Gastroesophageal sphincter (tissue), 4 donors: ENCODE measurements at regions not wholly inside any gene's neighbourhood (a gene's known extent, or its start where the extent isn't known, plus 50 kb on each side); places are given as distances from the start of the nearest gene placed in this dataset.

Experiments
- ATAC-seq: fragments of 150-250 bp; one replicate; pipeline ENCODE4 v1.9.1; 2016; ENCODE audit warnings: mild to moderate bottlenecking, moderate library complexity
- H3K27ac ChIP-seq, 4 donors: fragments of 200-600 bp; sonication (generic) in 3 of 4; 1 replicate in 3 of 4; 2 replicates in 1 of 4; pipeline ENCODE4 v1.5.1; 2016 to 2019
- H3K27me3 ChIP-seq: fragments of 200-600 bp; sonication (generic); one replicate; pipeline ENCODE4 v1.5.1; 2019
- H3K36me3 ChIP-seq, 2 donors: fragments of 200-600 bp; sonication (generic); one replicate each; pipeline ENCODE4 v1.5.1; 2019; ENCODE audit warnings: control low read depth in 1 of 2
- H3K4me1 ChIP-seq, 3 donors: fragments of 200-600 bp; sonication (generic); 1 replicate in 2 of 3; 2 replicates in 1 of 3; pipeline ENCODE4 v1.5.1; 2016 to 2019; ENCODE audit warnings: control low read depth in 2 of 3
- H3K4me3 ChIP-seq, 2 donors: fragments of 200-600 bp; sonication (generic); one replicate each; pipeline ENCODE4 v1.5.1; 2019; ENCODE audit warnings: mild to moderate bottlenecking in 1 of 2, moderate library complexity in 1 of 2
- H3K9me3 ChIP-seq, 3 donors: fragments of 200-600 bp; sonication (generic); one replicate each; pipeline ENCODE4 v1.5.1; 2017 to 2019; ENCODE audit warnings: control low read depth in 2 of 3
- EP300 ChIP-seq: sonication (generic); formaldehyde crosslinking; IDR thresholded peaks from one replicate; pipeline ENCODE4 v1.6.1; 2017; ENCODE audit warnings: antibody characterized with exemption, mild to moderate bottlenecking
- POLR2A ChIP-seq, 2 donors: fragments of 450-650 bp; IDR thresholded peaks; one replicate each; pipeline ENCODE4 v1.6.1; 2017; ENCODE audit warnings: antibody characterized with exemption in 2 of 2, mild to moderate bottlenecking in 2 of 2, moderate library complexity in 1 of 2
- POLR2AphosphoS5 ChIP-seq: sonication (generic); formaldehyde crosslinking; IDR thresholded peaks from one replicate; pipeline ENCODE4 v1.6.1; 2017; ENCODE audit warnings: antibody characterized with exemption
- WGBS, 2 donors: methylation state at CpG; one replicate each; pipeline ENCODE4 v1.1.5; 2018; ENCODE audit warnings: low coverage in 1 of 2; 5-methylcytosine and 5-hydroxymethylcytosine counted together
- TF ChIP-seq, protein P1 (sequence below), 4 experiments: fragments of 200-600 bp in 2 of 4; fragments of 450-650 bp in 2 of 4; sonication (generic) in 1 of 4; IDR thresholded peaks; one replicate each; pipeline ENCODE4 v1.5.1; 2017 to 2019; ENCODE audit warnings: antibody characterized with exemption in 4 of 4, mild to moderate bottlenecking in 2 of 4, moderate library complexity in 2 of 4

DNA sequence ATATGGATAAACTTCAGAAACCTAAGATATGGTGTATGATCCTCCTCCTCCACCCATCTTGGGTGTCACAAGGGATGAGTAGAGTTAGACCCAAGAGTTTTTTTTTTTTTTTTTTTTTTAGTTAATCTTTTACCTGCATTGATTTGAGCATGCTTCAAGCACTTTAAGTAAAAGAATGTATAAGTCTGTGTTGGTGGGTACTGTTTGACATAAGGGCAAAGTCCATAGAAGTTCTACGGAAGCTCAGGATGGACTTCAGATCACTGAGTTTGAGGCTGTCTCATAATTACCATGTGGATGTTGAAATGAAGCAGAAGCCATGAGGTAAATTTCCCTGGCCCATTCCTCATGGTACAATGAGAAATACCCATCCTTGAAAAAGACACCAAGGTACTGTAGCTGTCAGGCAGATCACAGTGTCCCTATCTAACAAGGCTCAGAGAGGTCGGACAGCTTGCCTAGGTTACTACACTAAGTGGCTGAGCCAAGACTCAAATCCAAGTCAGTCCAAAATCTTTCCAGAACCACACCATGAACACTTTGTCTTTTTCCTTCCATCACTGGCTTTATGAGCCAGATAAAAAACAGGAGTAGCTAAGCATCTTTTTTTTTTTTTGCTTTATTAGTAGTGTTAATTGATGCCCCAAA is 962.8 kb downstream of the CDH11 start:
- no peaks in the 10 kb centered on the region for H3K4me1 ChIP-seq
- ATAC-seq = no peak
- H3K27ac ChIP-seq = no peak overlapping the region
- no peaks in the 10 kb centered on the region for H3K36me3 ChIP-seq
- TF ChIP-seq, protein P1, sequence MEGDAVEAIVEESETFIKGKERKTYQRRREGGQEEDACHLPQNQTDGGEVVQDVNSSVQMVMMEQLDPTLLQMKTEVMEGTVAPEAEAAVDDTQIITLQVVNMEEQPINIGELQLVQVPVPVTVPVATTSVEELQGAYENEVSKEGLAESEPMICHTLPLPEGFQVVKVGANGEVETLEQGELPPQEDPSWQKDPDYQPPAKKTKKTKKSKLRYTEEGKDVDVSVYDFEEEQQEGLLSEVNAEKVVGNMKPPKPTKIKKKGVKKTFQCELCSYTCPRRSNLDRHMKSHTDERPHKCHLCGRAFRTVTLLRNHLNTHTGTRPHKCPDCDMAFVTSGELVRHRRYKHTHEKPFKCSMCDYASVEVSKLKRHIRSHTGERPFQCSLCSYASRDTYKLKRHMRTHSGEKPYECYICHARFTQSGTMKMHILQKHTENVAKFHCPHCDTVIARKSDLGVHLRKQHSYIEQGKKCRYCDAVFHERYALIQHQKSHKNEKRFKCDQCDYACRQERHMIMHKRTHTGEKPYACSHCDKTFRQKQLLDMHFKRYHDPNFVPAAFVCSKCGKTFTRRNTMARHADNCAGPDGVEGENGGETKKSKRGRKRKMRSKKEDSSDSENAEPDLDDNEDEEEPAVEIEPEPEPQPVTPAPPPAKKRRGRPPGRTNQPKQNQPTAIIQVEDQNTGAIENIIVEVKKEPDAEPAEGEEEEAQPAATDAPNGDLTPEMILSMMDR (IDR thresholded peaks at IDR 0.05) = no peak
- TF ChIP-seq POLR2AphosphoS5 (no peak), EP300 (no peak), POLR2A (IDR thresholded peaks at IDR 0.05) (no peak)
- no peaks in the 10 kb centered on the region for H3K9me3 ChIP-seq
- no peak overlapping the region for H3K4me3 ChIP-seq
- WGBS, 2 donors = 73 to 76% methylated on average over 2 of the region's 2 CpGs
- H3K27me3 ChIP-seq = no peaks in the 10 kb centered on the region

GRCh38 chr16:64153718-64154117 is 968.1 kb downstream of the CDH11 start:
- Histone ChIP-seq H3K36me3 (no peaks in the 10 kb centered on the region), H3K27ac (no peak overlapping the region), H3K27me3 (no peaks in the 10 kb centered on the region), H3K4me3 (no peak overlapping the region), H3K9me3 (no peaks in the 10 kb centered on the region), H3K4me1 (no peaks in the 10 kb centered on the region)
- ATAC-seq = no peak
- WGBS, 2 donors = 92 to 100% methylated on average over 2 to 3 of the region's 3 CpGs
- TF ChIP-seq POLR2A (IDR thresholded peaks at IDR 0.05) = no peak
- TF ChIP-seq EP300 = no peak
- TF ChIP-seq, protein P1 (IDR thresholded peaks at IDR 0.05) = no peak
- TF ChIP-seq POLR2AphosphoS5 = no peak

DNA sequence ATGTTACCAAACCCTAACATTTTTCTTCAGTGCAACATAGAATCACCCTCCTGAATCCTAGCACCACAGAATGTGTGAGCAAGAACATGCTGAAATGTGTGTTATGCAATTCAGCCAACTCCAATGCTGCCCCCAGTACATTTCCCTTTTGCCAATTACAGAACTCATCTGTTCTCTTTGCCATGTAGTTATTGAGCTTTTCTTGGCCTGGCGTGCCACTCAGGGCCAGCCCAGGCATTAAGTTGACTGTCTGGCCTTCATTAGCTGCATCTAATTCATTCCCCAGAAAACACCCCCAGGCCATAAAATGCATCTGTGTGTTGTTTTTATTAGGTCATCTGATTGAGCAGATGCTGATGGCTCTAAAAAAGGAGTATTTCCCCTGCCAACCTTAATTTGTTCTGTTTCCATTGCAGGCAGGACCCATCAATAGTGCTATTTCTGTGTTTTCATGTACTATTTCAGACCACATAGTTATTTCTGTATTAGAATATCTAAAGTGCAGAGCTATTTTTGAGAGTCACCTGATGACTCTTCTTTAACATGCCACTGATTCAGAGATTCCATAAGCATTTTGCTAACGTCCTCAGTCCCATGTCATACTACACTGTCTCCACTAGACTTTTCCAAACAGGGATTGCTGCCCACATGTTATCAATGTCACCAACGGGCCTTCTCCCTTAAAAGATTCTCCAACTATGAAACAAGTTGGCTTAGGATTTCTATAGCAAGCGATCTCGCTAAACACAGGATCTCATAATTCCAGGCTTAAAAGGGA is 969.7 kb downstream of the CDH11 start:
- TF ChIP-seq EP300 (no peak), POLR2A (IDR thresholded peaks at IDR 0.05) (no peak), POLR2AphosphoS5 (no peak)
- TF ChIP-seq, protein P1 (IDR thresholded peaks at IDR 0.05) = no peak
- Histone ChIP-seq H3K4me3 (no peak overlapping the region), H3K27ac (no peak overlapping the region), H3K9me3 (no peaks in the 10 kb centered on the region), H3K36me3 (no peaks in the 10 kb centered on the region), H3K4me1 (no peaks in the 10 kb centered on the region), H3K27me3 (no peaks in the 10 kb centered on the region)
- 81 to 91% methylated on average over 5 of the region's 5 CpGs for WGBS, 2 donors
- ATAC-seq = no peak

DNA sequence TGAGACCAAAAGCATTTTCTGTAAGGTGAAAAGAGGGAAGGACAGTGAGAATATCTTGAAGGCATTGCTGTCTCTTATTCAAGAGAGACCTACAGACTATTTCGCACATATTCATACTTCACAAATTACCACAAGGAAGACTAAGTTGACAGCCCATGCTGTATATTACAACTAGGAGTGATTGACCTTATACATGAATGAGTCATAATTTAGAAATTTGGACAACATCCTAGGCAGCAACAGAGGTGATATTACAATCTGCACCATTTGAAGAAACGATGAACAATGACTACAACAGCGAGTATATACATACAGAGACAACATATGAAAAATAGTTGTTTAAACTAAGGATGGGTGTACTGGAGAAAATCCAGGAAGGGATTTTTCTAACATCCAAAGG is 971.7 kb downstream of the CDH11 start:
- no peaks in the 10 kb centered on the region for H3K27me3 ChIP-seq
- H3K36me3 ChIP-seq = no peaks in the 10 kb centered on the region
- no peaks in the 10 kb centered on the region for H3K9me3 ChIP-seq
- no peak overlapping the region for H3K27ac ChIP-seq
- no peak for ATAC-seq
- H3K4me3 ChIP-seq = no peak overlapping the region
- H3K4me1 ChIP-seq = no peaks in the 10 kb centered on the region
- TF ChIP-seq, protein P1 (IDR thresholded peaks at IDR 0.05) = no peak
- TF ChIP-seq POLR2A (IDR thresholded peaks at IDR 0.05) (no peak), POLR2AphosphoS5 (no peak), EP300 (no peak)
- WGBS, 2 donors = 22 to 43% methylated on average over 3 of the region's 3 CpGs

GRCh38 chr16:64149756-64150155 is 972.1 kb downstream of the CDH11 start:
- Histone ChIP-seq H3K36me3 (no peaks in the 10 kb centered on the region), H3K4me1 (no peaks in the 10 kb centered on the region), H3K4me3 (no peak overlapping the region), H3K27ac (no peak overlapping the region), H3K27me3 (no peaks in the 10 kb centered on the region), H3K9me3 (no peaks in the 10 kb centered on the region)
- TF ChIP-seq, protein P1 (IDR thresholded peaks at IDR 0.05) = no peak
- TF ChIP-seq POLR2AphosphoS5 (no peak), EP300 (no peak)
- ATAC-seq = no peak
- WGBS, 2 donors = 65 to 78% methylated on average over 2 of the region's 2 CpGs
